Stimulated activated CD4-positive, alpha-beta T cell treated with anti-CD3 and anti-CD28 coated beads, TNF-alpha, amount 100 ng/mL, for 48 hours (primary cell): ENCODE measurements at regions not wholly inside any gene's neighbourhood (a gene's known extent, or its start where the extent isn't known, plus 50 kb on each side); places are given as distances from the start of the nearest gene placed in this dataset.

Experiments used
- DNase-seq, 3 donors: peaks; one replicate each; pipeline ENCODE4 v3.0.0-alpha.2; 2020; ENCODE audit warnings: low read depth in 3 of 3

DNA sequence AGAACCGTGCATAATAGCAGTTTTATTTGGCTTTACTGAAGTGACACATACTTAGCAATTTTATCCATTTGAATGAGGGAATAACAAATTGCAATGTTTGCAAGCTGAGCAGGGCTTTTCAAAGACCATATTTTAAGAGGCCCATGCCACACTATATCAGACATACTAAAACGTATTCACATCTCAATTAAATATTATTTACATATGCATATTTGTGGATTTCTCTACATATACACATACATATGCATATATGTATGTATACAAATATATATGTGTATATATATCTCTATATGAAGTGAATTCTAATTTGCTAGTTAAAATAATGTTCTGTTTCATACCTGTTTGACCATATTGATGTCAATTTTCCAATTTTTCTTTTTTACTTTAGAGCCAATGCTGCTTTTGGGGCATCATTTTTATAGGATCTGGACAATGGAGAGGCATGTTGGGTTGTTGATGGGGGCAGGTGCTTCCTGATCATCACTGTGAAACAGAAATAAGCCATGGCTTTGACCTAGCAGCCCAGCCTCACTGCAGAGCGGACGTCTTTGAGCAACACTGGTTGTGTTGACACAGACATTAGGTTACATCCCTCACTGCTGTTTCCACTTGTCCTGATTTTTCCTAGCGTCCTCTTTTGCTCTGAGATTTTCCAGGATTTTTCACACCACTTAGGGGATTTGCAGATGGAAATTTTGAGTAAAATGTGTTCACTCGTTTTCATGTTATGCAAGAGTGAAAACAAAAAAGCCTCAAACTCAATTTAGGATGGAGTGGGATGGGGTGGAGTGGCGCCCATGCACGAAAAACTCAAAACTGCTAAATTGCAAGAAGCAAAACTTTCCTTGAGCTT is 56.9 kb downstream of the RDH14 start:
- DNase-seq = no peak

DNA sequence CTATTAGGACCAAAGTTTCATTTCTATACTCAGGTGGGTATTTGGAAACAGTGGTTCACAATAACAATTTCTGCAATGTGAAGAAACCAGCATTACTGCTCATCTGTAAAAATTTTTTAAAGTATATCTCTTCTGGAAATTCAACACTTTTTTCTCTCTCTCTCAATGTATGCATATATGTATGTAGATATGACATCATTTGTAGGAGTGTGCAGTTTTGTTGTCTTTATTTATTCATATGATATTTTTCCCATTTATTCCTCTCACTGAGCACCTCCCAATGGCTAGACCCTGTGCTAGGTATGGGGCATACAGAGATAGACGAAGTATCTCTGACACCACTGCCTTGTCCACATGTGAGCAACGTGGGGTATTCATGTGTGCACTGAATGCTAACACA is 58.3 kb downstream of the RDH14 start:
- no peak for DNase-seq

DNA sequence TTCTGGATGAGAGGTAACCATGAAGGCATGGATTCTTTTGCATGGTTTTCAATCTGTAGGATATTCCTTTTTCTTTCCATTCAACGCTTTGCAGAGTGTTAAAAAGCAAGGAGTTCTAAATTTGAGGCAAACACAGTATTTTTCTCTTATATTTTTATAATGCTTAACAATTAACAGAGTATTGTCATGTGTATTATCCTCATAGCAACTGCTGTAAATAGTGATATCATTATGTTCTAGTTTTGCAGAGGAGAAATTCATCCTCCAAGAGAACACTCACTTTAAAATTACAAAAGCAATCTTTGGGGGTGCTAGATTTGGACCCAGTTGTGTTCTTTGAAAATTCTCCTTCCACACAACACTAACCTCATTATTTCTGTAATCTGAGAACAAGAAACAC is 58.7 kb downstream of the RDH14 start:
- no peak for DNase-seq

DNA sequence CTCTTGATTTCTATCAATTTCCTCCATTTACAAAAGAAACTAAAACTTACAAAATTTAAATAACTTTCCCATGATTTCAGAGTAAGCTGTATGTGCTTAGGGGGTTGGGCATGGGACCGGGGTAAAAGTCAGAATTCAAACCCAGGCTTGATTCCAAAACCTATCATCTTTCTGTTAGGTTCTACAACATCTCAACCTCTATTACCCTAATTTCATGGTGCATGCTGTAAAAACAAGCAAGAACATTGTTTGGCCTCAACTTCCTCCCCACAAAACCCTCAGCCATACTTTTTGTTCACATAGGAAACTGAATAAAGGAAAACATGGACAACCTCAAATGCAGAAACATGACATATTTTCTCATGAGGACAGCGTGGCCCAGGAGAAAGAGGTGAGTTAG is 59.3 kb downstream of the RDH14 start:
- DNase-seq = no peak

DNA sequence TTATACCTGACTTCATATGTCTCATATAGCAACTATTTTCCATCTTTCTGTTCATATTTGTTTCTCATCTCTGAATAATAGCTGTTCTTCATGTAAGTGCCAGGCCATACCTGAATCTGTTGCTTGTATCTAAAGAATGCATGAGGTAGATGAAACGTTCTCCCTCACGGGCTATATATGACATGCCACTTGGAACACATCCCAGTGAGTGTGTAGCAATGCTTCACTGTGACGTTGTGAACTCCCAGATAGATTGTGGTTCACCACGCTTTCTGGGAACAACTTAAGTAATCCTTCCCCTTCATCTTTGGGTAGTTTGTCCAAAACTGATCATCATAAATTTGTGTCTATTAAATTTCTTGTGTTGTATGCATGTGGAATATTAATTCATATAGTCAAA is 60.1 kb downstream of the RDH14 start:
- DNase-seq = no peak

DNA sequence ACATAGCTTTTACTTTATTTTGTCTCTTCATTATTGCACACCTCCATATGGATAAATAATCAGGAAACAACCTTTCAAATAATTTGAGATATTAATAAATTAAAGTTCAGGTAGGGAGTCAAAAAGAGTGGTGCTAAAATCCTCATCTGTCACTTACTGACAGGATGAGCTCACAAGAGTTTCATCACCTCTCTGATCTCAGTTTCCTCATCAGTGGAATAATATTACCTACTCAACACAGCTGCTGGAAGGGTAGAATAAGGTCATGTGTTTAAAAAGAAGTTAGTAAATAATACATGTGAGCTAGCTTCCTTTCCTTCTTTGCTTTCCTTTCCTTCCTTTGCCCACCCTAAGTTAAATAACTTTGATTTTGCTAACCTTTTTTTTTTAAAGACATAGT is 61.9 kb downstream of the RDH14 start:
- DNase-seq = no peak

DNA sequence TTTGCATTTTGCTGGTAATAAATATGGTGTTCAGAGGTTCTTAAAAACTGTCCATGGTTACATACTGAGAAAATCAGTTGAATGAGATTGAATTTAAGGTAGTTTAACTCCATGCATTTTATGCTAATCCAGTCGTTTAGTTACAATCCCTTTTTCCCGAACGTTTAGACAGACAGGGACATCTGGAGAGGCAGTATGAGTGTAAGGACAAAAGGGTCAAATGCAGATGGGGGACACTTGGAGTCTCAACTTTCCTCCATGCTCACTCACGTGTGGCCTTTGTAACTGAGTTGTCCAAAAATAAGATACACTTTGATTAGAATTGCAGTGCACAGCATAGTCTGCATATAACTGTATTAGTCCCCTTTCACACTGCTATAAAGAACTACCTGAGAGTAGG is 63.9 kb downstream of the RDH14 start:
- no peak for DNase-seq

DNA sequence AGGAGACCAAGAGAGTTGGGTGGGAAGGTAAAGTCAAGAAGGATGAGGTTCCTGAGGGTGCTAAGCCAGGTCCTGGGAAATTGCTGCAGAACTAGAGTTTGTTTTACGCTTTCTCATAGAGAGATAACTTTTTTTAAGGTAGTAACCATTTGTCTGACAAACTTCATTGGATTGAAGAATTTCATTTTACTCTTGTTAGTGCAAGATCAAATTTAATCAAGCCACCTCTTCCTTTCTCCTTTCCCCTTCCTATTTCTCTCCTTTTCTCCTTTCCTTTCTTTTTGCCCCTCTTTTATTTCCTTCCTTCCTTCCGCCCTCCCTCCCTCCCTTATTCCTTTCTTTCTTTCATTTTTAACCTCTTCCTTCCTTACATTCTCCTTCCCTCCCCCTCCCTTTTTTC is 65.4 kb downstream of the RDH14 start:
- DNase-seq = no peak

DNA sequence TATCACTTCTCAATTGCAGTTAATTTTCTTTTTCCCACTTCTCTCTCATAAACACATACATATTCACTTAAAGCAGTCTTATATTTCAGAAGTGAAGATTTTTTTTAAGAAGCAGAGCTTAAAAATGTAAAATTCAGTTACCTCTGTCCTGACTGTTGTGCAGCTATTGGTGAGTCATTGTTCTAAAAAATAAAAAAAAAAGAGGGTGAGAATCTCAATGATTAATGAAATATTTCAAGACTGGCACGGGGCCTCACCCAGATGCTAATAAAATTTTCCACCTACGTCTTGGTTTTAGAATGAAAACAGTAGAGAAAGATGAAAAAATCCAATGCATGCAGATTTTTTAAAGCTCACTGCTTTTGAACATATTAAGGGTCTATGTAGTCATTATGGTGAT is 67.7 kb downstream of the RDH14 start:
- no peak for DNase-seq

DNA sequence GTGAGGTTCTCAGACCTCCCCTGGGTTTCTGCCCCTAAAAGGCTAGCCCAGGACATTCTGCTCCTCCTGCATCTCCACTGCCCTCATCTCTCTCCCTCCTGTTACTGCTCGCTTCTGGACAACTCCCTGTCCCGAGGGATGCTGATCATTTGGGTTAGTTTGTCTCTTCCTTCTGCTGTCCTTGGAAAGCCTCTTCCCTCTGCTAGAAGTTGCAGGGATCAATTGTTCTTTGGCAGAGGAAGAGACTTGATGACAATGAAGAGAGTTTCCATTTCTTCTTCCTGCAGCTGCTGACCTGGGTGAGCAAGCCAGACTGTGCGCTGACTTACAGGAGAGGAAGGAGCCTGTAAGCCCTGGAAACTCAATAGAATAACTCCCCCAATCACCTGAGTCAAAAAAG is 68.9 kb downstream of the RDH14 start:
- no peak for DNase-seq

DNA sequence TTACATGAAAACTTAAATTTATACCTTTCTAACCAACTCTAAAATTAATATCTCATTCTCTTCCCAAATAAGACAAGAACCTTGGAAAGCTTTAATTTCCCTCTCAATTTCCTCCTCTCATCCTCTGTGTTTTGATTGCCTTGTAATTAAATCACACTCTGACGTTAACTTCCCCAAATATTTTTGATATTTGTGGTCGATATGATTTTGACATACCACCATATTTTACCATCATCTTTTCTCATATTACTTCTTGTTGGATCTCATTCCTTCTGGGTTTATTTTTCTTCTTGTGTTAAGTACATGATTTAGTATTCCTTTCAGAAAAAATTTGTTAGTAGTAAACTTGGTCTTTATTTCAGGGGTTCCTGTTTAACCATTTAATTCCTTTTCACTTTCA is 69.6 kb downstream of the RDH14 start:
- no peak for DNase-seq

DNA sequence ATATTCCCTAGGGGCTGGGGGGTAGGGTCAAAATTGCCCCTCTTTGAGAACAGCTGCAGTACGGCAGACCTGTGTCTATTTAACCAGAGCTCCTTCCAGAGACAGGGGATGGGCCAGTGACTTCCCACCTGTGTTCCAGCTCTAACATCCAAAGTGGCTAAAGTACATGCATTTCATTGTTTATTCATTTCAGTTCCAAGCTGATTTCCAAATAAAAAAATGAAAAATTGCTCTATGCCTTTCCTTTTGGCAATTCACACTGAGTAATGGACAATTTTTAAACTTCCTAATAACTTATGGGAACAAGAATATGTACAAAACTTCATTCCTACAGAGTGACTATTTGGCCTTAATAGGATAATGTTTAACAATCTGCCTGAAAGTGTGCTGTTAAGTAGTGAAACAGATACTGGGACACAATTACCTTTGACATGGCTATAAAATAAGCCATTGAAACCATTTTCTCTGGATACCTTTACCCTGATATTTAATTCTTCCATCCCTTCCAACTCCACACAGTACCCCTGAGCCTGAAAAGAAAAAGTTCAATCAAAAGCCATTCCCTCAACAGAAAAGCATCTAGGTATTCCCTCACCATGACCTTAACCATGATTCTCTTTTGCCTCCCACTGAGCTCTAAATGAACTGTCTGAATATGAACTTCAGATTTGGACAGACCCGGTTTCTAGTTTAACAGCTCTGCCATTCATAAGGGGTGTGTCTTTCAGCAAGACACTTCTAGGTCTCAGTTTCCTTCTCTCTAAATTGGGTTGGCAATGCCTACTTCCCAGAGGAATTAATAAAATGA is 73.1 kb downstream of the RDH14 start:
- DNase-seq = no peak

DNA sequence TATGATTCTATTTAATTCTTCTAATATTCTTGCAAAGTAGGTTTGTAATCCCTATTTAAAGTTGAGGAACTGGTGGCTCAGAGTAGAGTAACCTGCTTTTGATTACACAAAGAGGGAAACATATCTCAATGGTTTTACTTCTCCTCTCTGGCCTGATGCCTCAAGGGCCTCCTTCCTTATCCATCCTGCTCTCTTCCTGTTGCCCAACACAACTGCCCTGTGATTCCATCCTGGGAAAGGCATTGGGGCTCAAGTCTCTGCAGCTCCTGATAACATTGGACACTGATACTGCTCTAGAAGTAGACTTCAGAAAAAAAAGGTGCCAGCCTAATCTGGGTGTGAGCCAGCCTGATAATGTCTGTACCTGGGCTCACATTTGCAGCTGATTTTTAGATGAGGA is 75.8 kb downstream of the RDH14 start:
- no peak for DNase-seq

DNA sequence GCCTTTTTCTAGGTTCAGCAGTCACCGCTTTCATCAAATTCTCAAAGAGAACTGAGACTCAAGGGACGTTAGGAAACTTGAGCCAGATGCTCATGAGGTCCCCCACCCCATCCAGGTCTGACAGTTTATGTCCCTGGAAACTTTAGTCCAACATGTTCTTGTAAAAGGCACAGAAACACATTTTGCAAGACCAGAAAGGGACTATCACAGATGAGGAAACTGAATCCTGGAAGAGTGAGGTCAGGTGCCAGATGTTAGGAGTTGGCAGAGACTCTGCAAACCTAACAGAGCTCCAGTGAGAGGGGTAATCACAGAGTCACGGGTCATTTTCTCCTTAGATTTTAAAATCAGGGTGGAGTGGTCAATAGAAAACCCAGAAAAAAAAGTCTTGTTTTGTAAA is 76.6 kb downstream of the RDH14 start:
- DNase-seq = no peak

DNA sequence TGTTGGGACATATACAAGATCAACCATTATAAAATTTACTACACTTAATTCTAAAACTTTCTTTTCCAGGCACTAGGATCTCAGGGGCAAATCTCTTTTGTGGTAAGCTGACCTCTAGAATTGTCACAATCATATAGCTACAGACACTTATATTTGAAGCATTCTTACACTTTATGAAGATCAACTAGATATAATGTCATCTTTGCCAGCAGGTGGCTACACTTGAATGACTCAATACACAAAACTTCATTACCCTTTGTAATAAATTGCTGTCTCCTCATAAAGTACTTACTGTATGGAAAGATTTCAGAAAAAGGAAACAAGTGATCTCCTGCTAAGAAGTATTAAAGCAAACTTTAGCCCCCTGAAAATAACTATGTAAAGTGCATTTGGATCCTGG is 77.8 kb downstream of the RDH14 start:
- no peak for DNase-seq

DNA sequence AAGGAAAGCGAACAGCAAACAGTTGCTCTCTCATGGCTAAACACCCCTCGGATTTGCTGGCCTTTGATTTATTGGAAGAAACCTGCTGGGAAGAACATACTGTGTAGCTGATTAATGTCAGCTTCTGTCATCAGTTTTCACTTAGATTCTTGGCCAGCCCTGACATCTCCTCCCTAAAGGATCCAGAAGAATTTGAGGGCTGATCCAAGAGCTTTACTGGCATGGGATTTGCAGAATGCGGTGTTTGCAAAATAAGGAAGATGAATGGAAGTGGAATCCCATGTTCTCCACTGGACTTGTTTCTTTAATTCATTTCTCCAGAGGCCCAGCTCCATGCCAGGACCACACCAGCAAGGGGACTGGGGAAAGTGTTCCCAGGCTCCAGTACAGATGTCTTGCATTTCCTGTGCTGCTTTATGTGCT is 80.5 kb downstream of the RDH14 start:
- no peak for DNase-seq

DNA sequence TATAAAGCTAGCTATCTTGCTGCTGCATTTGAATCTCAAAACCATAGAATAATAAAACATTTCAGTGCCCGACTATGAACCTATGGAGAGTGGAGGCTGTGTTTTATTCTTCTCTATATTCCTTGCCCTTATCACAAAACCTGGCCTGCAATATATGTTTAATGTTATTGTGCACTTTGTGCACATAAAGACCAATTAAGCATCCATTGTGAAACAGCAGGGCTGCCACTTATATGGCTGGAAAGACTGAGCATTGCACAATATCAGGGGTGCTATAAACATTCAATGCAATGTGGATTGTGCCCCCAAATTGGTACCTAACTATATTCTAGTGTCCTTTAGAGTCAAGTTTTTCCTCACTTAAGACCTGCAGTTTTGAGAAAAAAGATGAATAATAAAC is 83.2 kb downstream of the RDH14 start:
- DNase-seq = no peak

DNA sequence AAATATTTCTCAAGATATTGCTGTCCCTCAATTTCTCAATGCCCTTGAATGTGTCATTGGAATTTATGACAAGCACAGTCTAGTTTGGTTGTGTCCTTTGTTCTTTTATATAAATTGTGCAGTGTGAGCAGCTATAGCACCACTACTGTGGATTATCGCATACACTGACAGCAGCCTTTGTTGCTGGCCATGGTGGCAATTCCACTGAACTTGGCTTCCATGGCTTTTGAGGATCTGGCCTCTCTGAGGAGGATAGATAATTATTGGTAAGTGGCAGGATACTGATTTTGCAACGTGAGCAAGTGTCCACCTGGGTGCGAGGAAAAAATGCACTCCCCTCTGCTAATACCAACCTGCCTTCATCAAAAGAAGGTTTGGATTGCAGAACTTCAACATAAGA is 84.0 kb downstream of the RDH14 start:
- DNase-seq = no peak

DNA sequence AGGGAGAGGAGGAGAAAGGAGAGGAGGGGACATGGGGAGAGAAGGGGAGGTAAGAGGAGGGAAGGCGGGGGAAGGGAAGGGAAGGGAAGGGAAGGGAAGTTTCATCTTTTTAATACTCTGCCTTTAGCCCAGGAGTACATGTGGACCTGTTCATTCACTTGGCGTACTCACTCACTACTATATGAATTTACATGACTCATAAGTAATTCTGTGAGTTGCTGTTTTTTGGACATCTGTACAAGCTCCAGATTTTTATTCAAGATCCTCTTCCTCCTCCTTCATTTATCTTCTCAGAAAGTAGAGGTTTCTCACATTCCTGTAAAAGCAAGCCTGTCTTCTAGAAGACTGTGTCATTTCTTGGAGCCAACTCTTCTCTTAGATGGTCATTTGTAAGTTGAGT is 84.6 kb downstream of the RDH14 start:
- DNase-seq = no peak

DNA sequence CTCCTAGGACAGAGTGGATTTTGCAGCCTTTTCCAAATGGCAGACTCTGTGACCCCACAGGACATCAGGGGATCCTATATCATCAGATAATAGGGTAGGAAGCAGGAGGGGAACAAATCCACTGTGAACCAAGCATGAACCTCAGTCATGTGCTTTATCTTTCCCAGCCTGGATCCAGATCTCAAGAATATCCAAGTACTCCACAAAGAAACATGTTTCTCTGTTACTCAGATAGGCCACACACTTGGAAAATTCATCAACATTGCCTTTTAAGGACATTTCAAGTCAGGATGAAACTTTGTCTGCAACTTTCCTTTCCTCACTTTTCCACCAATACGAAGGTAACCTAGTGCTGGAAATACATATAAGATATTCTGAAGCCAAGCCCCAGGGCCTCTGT is 85.8 kb downstream of the RDH14 start:
- DNase-seq = no peak

DNA sequence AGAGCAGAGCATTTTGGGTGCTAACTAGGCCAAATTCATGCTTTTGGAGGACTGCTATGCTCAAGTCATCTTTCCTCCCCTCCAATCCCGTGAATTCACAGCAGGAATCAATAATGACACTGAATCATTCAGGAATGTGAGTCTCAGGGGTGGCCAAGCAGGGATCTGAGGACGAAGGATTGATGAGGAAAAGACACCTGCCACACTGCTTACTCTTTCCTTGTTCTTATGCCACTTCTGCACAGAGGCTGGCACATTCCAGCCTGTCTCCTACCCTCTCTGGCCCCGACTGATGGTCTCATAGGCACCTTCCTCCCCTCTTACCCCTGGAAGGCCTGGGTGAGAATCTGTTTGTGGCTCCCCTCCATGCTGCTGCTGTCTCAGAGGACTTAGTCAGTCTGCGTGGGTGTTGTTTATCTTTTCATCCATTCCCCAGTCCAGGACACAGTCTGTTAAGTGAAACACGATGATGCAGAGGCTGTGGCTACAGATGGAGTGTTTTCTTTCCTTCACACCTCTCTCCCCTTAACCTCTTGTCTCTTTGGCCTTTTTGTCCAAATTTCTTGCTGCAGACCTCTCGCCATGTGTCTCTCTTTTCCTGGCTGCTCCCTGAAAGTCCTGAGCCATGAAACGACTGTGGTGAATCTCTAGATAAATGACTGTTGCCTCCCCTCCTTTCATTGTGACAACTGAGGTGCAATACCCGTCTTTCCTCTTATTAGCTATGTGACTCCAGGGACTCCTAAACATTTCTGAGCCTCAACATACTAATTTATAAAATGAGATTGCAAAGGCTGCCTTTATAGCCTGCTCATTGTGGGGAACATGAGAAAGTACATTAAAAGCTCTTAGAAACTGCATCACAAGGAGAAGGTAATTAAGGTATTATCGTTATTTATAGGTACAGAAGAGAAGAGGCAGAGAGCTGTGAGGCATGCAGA is 86.9 kb downstream of the RDH14 start:
- DNase-seq = no peak

DNA sequence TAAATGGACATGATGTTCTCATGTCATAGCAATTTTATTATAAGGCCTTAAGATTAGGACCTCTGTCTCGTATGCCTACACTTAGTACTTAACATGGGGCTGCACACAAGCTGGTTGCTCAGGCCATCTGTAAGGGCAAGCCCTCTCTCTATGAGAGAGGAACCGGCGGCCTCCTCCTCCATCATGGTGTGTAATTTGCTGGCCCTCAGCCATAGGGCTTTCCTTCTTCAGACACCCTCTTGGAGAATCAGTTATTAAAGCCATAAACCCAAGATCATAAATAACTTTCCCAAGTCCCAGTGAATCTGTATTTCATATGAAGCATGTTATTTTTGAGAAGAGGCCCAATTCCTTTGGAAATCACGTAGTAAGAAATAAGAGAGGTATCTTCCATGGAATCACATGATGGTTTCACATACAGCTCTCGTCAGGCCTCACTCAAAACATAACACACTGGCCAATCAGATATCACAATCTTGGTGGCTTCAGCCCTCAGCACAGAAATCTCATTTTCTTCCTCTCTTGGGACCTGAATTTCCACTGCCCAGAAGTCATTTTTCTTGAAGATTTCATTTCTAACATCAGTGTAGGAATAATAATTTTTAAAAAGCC is 92.6 kb downstream of the RDH14 start:
- DNase-seq = no peak
